Small intestine (tissue), 7 donors: ENCODE measurements at regions not wholly inside any gene's neighbourhood (a gene's known extent, or its start where the extent isn't known, plus 50 kb on each side); places are given as distances from the start of the nearest gene placed in this dataset.
"Not testable (repeated sequence)": the region's sequence is repeated elsewhere in the genome, so short reads cannot be mapped to it uniquely, and the experiment has no call there.

Source experiments
- DNase-seq, 2 donors: peaks; one replicate each; pipeline versions ENCODE4 v3.0.0 to v3.0.0-alpha.2; 2013
- FAIRE-seq: peaks from 2 replicates; lab custom pipeline; 2012; peaks lifted over from hg19 to GRCh38; lab: Jason Lieb, UNC
- H3K27ac ChIP-seq, 3 donors: one replicate each; pipeline ENCODE4 v1.5.1; 2013; ENCODE audit warnings: low read length in 2 of 3, mild to moderate bottlenecking in 2 of 3, control low read depth in 1 of 3, inconsistent platforms in 1 of 3, low read depth in 1 of 3, moderate library complexity in 1 of 3
- H3K27me3 ChIP-seq, 3 donors: one replicate each; pipeline ENCODE4 v1.6.1; 2013; ENCODE audit warnings: low read length in 3 of 3, inconsistent platforms in 1 of 3; ENCODE audit not compliant: control insufficient read depth in 3 of 3, insufficient read depth in 3 of 3
- H3K36me3 ChIP-seq, 3 donors: one replicate each; pipeline ENCODE4 v1.6.1; 2013; ENCODE audit warnings: low read length in 3 of 3, inconsistent platforms in 1 of 3, low read depth in 1 of 3, mild to moderate bottlenecking in 1 of 3, moderate library complexity in 1 of 3; ENCODE audit not compliant: control insufficient read depth in 3 of 3, insufficient read depth in 2 of 3
- H3K4me1 ChIP-seq, 3 donors: one replicate each; pipeline ENCODE4 v1.6.1; 2013; ENCODE audit warnings: low read length in 2 of 3, inconsistent platforms in 1 of 3, low read depth in 1 of 3, mild to moderate bottlenecking in 1 of 3, moderate library complexity in 1 of 3; ENCODE audit not compliant: control insufficient read depth in 3 of 3, insufficient read depth in 2 of 3
- H3K4me3 ChIP-seq, 3 donors: one replicate each; pipeline ENCODE4 v1.5.1; 2013; ENCODE audit warnings: low read length in 3 of 3, control low read depth in 1 of 3, inconsistent platforms in 1 of 3, low read depth in 1 of 3, mild to moderate bottlenecking in 1 of 3, moderate library complexity in 1 of 3
- H3K9me3 ChIP-seq, 2 donors: one replicate each; pipeline ENCODE4 v1.6.1; 2013; ENCODE audit warnings: low read depth in 1 of 2, low read length in 1 of 2; ENCODE audit not compliant: control insufficient read depth in 2 of 2, insufficient read depth in 1 of 2
- WGBS, 3 donors: extraction: QIAGEN DNeasy Blood & Tissue Kit; methylation state at CpG; one replicate each; pipeline ENCODE4 v1.1.7; 2013; 5-methylcytosine and 5-hydroxymethylcytosine counted together
- donor health status: healthy with polysubstance abuse.
- donor health status: control.
- donor health status: control.
- donor health status: Bipolar disorder and iron deficiency.
- donor health status: healthy.

DNA sequence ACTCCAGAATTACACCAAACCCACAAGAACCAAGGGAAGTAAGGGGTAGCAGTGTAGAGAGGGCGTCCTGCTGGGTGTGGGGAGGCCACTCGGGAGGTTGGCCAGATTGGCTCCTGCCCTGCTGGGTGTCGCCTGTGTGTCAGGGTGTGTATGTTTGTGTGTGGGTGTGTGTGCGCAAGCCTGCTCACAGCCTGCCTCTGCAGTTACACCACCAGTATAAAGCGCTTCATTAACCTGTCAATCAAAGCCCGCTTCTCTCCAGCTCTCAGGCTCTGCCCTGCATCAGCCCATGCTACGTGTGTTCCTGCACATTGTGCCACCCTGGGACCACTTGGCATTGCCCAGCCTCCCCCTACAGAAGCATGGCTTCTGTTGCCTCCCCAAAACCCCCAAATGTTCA, 83.3 kb upstream of the PAX2 start:
- peaks cover 0 to 79% (median 40%) of the 10 kb centered on the region in 3 donors for H3K27me3 ChIP-seq
- no peak overlapping the region for H3K4me3 ChIP-seq
- no peak for FAIRE-seq
- no peak for DNase-seq
- H3K4me1 ChIP-seq, result no peaks in the 10 kb centered on the region
- H3K36me3 ChIP-seq, result no peaks in the 10 kb centered on the region
- no peaks in the 10 kb centered on the region for H3K9me3 ChIP-seq
- 37 to 60% (median 41%) methylated on average over 7 of the region's 7 CpGs for WGBS, 3 donors
- H3K27ac ChIP-seq, result no peak overlapping the region

GRCh38 chr10:100664316-100665149, 80.8 kb upstream of the PAX2 start:
- WGBS, 3 donors, result 51 to 58% (median 52%) methylated on average over 6 of the region's 6 CpGs
- peaks cover 0 to 76% (median 35%) of the 10 kb centered on the region in 3 donors for H3K27me3 ChIP-seq
- H3K4me3 ChIP-seq, result no peak overlapping the region
- no peaks in the 10 kb centered on the region for H3K9me3 ChIP-seq
- no peak overlapping the region for H3K27ac ChIP-seq
- no peak for FAIRE-seq
- no peak for DNase-seq
- H3K4me1 ChIP-seq, result no peaks in the 10 kb centered on the region
- H3K36me3 ChIP-seq, result no peaks in the 10 kb centered on the region

GRCh38 chr10:100666634-100667033, 78.7 kb upstream of the PAX2 start:
- H3K27ac ChIP-seq, H3K9me3 ChIP-seq, FAIRE-seq, DNase-seq, H3K4me3 ChIP-seq, H3K36me3 ChIP-seq, H3K4me1 ChIP-seq: not testable (repeated sequence)
- peaks cover 4 to 77% (median 25%) of the 10 kb centered on the region in 3 donors for H3K27me3 ChIP-seq
- 63 to 81% (median 71%) methylated on average over 2 of the region's 2 CpGs for WGBS, 3 donors

GRCh38 chr10:100669616-100670015, 75.8 kb upstream of the PAX2 start:
- Histone ChIP-seq H3K36me3 (no peaks in the 10 kb centered on the region), H3K4me1 (no peaks in the 10 kb centered on the region), H3K27ac (no peak overlapping the region), H3K27me3 (peaks cover 4 to 74% (median 26%) of the 10 kb centered on the region in 3 donors), H3K9me3 (no peaks in the 10 kb centered on the region), H3K4me3 (no peak overlapping the region)
- 40 to 59% (median 53%) methylated on average over 9 of the region's 9 CpGs for WGBS, 3 donors
- no peak for DNase-seq
- no peak for FAIRE-seq

- Histone ChIP-seq H3K36me3 (no peaks in the 10 kb centered on the region), H3K27me3 (peaks cover 4 to 72% (median 23%) of the 10 kb centered on the region in 3 donors), H3K4me1 (no peaks in the 10 kb centered on the region), H3K27ac (no peak overlapping the region), H3K9me3 (no peaks in the 10 kb centered on the region), H3K4me3 (no peak overlapping the region)
- DNase-seq, result no peak
- FAIRE-seq, result no peak
- WGBS, 3 donors, result 21 to 38% (median 31%) methylated on average over 6 of the region's 6 CpGs
Observed at GRCh38 chr10:100670368-100670767, 75.0 kb upstream of the PAX2 start.

DNA sequence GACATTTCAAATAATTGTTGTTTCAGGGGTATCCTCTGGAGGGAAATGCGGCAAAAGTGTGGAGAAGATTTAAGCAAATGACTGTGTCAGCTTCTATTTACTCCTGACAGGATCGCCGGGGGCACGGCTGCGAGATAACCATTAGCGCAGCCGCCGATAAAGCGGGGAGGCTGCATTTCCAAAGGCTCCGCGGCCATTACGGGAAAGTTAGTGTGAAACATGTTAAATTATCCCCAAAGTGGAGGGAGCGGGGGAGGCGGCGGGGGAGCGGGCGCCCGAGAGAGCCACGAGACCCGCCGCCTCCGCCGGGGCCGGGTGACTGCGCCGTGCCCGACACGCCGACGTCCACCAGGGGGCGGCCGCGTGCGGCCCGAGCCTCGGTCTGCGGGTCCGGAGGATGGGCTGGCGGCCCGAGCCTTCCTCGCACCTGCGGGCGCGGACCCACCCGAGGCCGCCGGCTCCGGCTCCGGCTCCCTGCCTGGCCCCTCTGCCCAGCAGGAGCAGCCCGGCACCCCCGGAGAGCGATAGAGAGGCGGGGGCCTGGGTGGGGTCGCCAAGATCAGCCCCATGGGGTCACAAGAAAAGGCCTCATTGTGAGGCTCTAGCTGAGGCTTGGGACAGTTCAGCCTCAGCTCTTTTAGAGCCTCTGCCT, 74.4 kb upstream of the PAX2 start:
- WGBS, 3 donors, result 4% methylated on average over 44 to 54 of the region's 54 CpGs
- H3K4me1 ChIP-seq, result no peaks in the 10 kb centered on the region
- H3K4me3 ChIP-seq, result no peak overlapping the region
- H3K9me3 ChIP-seq, result no peaks in the 10 kb centered on the region
- peaks cover 4 to 75% (median 23%) of the 10 kb centered on the region in 3 donors for H3K27me3 ChIP-seq
- no peak for FAIRE-seq
- peak; percentile 9 to 40 for DNase-seq
- H3K27ac ChIP-seq, result no peak overlapping the region
- H3K36me3 ChIP-seq, result no peaks in the 10 kb centered on the region

DNA sequence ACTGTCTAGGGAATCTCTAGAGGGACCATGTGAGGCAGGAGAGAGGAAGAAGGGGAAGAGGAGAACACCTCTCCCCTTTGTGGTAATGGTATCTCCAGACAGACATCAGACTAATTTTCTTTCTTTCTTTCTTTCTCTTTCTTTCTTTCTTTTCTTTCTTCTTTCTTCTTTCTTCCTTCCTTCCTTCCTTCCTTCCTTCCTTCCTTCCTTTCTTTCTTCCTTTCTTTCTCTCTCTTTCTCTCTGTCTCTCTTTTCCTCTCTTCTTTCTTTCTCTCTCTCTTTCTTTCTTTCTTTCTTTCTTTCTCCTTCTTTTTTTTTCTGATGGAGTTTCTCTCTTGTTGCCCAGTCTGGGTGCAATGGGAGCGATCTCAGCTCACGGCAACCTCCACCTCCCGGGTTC, 73.2 kb upstream of the PAX2 start:
- no peak overlapping the region for H3K4me3 ChIP-seq
- no peaks in the 10 kb centered on the region for H3K9me3 ChIP-seq
- no peak overlapping the region for H3K27ac ChIP-seq
- no peaks in the 10 kb centered on the region for H3K36me3 ChIP-seq
- 81 to 90% (median 88%) methylated on average over 3 of the region's 3 CpGs for WGBS, 3 donors
- peaks cover 4 to 69% (median 24%) of the 10 kb centered on the region in 3 donors for H3K27me3 ChIP-seq
- FAIRE-seq, result no peak
- DNase-seq, result no peak
- no peaks in the 10 kb centered on the region for H3K4me1 ChIP-seq

DNA sequence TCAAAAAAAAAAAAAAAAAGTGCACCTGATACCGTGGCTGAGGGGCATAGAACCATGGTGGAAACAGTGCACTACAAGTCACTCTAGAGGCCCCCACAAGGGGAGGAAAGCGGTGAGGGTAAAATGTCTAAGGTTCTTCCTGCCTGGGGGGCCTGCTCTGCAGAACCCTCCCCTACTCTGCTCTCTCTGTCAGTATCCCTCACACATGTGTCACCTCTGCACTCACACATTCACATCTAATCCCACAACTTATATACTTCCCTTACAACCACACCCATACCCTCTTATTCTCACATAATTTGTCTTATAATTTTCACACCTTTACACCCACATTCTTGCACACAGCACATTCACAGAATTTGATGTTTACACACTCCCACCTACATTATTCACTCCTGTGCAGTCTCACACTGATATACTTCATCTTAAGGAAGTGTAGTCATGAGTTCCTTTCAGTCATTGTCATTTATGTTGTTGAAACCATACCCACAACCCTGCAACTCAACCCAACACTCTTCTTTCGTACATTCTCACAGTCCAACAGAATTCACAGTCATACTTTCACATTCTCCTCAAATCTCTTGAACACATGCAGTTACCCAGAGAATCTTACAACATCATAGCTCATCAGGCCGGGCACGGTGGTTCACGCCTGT, 68.0 kb upstream of the PAX2 start:
- no peak overlapping the region for H3K4me3 ChIP-seq
- no peak overlapping the region for H3K27ac ChIP-seq
- no peaks in the 10 kb centered on the region for H3K4me1 ChIP-seq
- H3K36me3 ChIP-seq, result no peaks in the 10 kb centered on the region
- DNase-seq (no peak), FAIRE-seq (no peak)
- H3K9me3 ChIP-seq, result no peaks in the 10 kb centered on the region
- H3K27me3 ChIP-seq, result peaks cover 0 to 59% (median 21%) of the 10 kb centered on the region in 3 donors
- WGBS, 3 donors, result 68 to 76% (median 74%) methylated on average over 6 of the region's 6 CpGs
